ENCODE measurements at regions not wholly inside any gene's neighbourhood (a gene's known extent, or its start where the extent isn't known, plus 50 kb on each side); places are given as distances from the start of the nearest gene placed in this dataset.

DNA sequence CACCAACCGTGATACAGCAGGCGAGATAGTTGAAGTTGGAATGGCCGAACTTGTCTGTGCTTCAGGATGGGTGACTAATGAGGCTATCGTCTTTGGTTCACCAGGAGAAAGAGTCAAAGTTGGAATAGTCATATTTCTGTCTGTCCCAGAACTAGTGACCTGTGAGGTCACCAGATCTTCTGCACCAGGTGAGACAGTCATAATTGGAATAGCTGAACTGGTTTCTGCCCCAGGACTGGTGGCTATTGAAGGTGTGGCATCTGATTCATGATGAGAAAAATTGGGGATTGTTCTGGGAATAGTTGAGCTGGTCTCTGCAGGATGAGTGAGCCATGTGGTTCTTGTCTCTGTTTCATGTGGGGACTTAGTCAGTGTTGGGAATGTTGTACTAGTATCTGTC is 71.6 kb downstream of the MUC16 start:
- DNase-seq (ENCODE audit: low spot score): no peak
- TF ChIP-seq, protein P1, sequence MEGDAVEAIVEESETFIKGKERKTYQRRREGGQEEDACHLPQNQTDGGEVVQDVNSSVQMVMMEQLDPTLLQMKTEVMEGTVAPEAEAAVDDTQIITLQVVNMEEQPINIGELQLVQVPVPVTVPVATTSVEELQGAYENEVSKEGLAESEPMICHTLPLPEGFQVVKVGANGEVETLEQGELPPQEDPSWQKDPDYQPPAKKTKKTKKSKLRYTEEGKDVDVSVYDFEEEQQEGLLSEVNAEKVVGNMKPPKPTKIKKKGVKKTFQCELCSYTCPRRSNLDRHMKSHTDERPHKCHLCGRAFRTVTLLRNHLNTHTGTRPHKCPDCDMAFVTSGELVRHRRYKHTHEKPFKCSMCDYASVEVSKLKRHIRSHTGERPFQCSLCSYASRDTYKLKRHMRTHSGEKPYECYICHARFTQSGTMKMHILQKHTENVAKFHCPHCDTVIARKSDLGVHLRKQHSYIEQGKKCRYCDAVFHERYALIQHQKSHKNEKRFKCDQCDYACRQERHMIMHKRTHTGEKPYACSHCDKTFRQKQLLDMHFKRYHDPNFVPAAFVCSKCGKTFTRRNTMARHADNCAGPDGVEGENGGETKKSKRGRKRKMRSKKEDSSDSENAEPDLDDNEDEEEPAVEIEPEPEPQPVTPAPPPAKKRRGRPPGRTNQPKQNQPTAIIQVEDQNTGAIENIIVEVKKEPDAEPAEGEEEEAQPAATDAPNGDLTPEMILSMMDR (IDR thresholded peaks at IDR 0.05): no peak
- no peak for ATAC-seq (ENCODE audit: low FRiP score)

Measured in omental fat pad (tissue), 3 donors.